HL-60 (cell line): ENCODE measurements at regions not wholly inside any gene's neighbourhood (a gene's known extent, or its start where the extent isn't known, plus 50 kb on each side); places are given as distances from the start of the nearest gene placed in this dataset.

ENCODE experiments used
- DNase-seq, 2 experiments: peaks; one replicate each; pipeline ENCODE4 v3.0.0-alpha.2; 2010 to 2020; ENCODE audit warnings: low read depth in 1 of 2, low spot score in 1 of 2
- H3K27ac ChIP-seq: fragments of 250-450 bp; sonication (Bioruptor Pico); replicated peaks from 2 replicates; pipeline ENCODE4 v1.5.1; 2020; ENCODE audit warnings: mild to moderate bottlenecking, moderate library complexity
- H3K27me3 ChIP-seq: fragments of 250-450 bp; sonication (Bioruptor Pico); 2 replicates; pipeline ENCODE4 v1.5.1; 2021; ENCODE audit warnings: mild to moderate bottlenecking, moderate library complexity; ENCODE audit not compliant: insufficient read depth, poor library complexity, severe bottlenecking
- H3K4me3 ChIP-seq: replicated peaks from 2 replicates; pipeline ENCODE4 v1.5.1; 2011; ENCODE audit warnings: mild to moderate bottlenecking, control low read depth, low read length; ENCODE audit not compliant: insufficient read depth
- GABPA ChIP-seq: IDR thresholded peaks from 2 replicates; pipeline ENCODE4 v1.6.1; 2012; ENCODE audit warnings: low read depth
- POLR2AphosphoS5 ChIP-seq: IDR thresholded peaks from 2 replicates; pipeline ENCODE4 v1.6.1; 2012; ENCODE audit warnings: low read depth
- SPI1 ChIP-seq: IDR thresholded peaks from 2 replicates; pipeline ENCODE4 v1.6.1; 2012; ENCODE audit warnings: low read depth, mild to moderate bottlenecking, borderline replicate concordance
- TF ChIP-seq, protein P1 (sequence below): IDR thresholded peaks from one replicate; pipeline ENCODE4 v1.5.1; 2011; ENCODE audit warnings: low read length, control low read depth, inconsistent platforms; ENCODE audit not compliant: insufficient read depth
- TF ChIP-seq, protein P2 (sequence below): IDR thresholded peaks from 2 replicates; pipeline ENCODE4 v1.6.1; 2012; ENCODE audit warnings: low read depth; ENCODE audit not compliant: insufficient replicate concordance

DNA sequence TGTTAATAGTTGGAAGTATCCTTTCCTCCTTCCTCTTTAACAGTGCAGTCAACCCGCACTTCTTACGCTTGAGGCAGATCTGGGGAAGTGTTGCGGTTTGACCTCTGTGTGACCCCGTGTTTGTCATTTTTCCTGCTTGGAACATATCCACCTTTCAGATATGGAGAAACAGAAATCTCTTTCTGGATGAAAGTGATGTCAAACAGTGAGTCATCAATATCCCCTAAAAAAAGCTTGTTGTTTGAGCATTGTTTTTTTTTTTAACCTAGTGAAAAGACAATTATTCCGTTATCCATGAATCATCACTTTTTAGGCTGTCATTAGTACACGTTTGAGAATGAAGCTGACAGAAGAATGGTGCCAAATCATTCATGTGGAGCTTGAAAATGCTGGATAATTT is 293.7 kb downstream of the ARPP21 start:
- H3K27me3 ChIP-seq = no peaks in the 10 kb centered on the region
- TF ChIP-seq, protein P1, sequence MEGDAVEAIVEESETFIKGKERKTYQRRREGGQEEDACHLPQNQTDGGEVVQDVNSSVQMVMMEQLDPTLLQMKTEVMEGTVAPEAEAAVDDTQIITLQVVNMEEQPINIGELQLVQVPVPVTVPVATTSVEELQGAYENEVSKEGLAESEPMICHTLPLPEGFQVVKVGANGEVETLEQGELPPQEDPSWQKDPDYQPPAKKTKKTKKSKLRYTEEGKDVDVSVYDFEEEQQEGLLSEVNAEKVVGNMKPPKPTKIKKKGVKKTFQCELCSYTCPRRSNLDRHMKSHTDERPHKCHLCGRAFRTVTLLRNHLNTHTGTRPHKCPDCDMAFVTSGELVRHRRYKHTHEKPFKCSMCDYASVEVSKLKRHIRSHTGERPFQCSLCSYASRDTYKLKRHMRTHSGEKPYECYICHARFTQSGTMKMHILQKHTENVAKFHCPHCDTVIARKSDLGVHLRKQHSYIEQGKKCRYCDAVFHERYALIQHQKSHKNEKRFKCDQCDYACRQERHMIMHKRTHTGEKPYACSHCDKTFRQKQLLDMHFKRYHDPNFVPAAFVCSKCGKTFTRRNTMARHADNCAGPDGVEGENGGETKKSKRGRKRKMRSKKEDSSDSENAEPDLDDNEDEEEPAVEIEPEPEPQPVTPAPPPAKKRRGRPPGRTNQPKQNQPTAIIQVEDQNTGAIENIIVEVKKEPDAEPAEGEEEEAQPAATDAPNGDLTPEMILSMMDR = no peak
- TF ChIP-seq GABPA (no peak), SPI1 (no peak; the same call in 1 of the 2 replicates), POLR2AphosphoS5 (no peak)
- TF ChIP-seq, protein P2, sequence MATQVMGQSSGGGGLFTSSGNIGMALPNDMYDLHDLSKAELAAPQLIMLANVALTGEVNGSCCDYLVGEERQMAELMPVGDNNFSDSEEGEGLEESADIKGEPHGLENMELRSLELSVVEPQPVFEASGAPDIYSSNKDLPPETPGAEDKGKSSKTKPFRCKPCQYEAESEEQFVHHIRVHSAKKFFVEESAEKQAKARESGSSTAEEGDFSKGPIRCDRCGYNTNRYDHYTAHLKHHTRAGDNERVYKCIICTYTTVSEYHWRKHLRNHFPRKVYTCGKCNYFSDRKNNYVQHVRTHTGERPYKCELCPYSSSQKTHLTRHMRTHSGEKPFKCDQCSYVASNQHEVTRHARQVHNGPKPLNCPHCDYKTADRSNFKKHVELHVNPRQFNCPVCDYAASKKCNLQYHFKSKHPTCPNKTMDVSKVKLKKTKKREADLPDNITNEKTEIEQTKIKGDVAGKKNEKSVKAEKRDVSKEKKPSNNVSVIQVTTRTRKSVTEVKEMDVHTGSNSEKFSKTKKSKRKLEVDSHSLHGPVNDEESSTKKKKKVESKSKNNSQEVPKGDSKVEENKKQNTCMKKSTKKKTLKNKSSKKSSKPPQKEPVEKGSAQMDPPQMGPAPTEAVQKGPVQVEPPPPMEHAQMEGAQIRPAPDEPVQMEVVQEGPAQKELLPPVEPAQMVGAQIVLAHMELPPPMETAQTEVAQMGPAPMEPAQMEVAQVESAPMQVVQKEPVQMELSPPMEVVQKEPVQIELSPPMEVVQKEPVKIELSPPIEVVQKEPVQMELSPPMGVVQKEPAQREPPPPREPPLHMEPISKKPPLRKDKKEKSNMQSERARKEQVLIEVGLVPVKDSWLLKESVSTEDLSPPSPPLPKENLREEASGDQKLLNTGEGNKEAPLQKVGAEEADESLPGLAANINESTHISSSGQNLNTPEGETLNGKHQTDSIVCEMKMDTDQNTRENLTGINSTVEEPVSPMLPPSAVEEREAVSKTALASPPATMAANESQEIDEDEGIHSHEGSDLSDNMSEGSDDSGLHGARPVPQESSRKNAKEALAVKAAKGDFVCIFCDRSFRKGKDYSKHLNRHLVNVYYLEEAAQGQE = no peak
- no peak overlapping the region for H3K27ac ChIP-seq
- H3K4me3 ChIP-seq = no peak overlapping the region
- DNase-seq = peak in 1 of 2 experiments; percentile 9

DNA sequence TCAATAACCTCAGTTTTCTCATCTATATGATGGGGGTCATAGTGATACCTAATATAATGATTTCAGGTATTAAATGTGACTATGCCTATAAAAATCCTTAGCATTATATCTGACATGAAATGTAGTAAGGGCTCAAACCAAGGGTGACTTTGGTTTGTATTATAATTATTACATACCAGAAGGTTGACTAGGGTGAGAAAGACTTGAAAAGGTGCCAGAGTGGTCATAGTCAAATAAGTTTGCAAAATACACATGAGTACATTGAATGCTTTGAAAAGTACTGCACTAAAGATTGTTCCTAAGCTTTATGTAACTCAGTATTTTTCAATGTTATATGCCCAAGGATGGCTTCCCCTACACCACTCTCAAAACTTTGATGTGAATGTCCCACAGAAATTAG is 297.2 kb downstream of the ARPP21 start:
- no peak overlapping the region for H3K4me3 ChIP-seq
- H3K27ac ChIP-seq = no peak overlapping the region
- DNase-seq = no peak
- no peak for TF ChIP-seq GABPA
- TF ChIP-seq POLR2AphosphoS5 = no peak
- no peak for TF ChIP-seq SPI1
- H3K27me3 ChIP-seq = no peaks in the 10 kb centered on the region

DNA sequence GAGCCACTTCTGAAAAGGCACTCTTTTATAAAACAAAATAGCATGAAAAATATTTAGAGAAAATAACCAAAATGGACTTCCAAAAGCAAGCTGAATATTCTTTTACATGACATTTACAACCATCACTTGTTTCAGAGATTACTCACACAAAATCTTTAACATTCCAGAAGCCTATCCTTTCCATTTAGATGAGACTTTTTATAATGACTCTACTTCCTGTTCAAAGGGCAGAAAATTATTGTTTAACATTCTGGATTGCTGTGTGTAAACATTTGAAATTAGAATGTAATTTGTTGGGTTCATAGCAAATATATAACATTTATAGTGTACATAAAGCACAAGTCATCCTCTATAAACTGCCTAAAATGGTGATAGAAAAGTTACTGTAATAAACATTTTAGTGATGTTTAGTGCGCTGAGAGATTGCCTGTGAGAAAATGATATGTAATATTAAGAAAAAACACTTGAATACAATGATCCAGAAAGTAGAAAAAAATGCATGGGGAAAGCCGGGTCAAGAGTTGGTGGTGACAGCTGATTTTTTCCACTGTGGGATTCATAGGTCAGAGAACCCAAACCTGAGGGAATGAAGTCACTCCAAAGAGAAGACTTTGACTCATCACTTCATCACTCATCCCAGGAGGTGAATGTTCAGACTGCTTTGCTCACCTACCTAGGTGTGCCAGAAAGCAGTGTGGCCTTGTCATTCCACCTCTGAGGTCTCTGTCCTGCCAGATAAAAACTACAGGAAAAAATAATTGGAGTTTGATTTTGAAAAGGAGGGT is 305.8 kb downstream of the ARPP21 start:
- no peak for DNase-seq
- no peaks in the 10 kb centered on the region for H3K27me3 ChIP-seq
- H3K4me3 ChIP-seq = no peak overlapping the region
- TF ChIP-seq SPI1 (no peak), GABPA (no peak)
- TF ChIP-seq, protein P2 = no peak
- TF ChIP-seq, protein P1 = no peak
- H3K27ac ChIP-seq = no peak overlapping the region

DNA sequence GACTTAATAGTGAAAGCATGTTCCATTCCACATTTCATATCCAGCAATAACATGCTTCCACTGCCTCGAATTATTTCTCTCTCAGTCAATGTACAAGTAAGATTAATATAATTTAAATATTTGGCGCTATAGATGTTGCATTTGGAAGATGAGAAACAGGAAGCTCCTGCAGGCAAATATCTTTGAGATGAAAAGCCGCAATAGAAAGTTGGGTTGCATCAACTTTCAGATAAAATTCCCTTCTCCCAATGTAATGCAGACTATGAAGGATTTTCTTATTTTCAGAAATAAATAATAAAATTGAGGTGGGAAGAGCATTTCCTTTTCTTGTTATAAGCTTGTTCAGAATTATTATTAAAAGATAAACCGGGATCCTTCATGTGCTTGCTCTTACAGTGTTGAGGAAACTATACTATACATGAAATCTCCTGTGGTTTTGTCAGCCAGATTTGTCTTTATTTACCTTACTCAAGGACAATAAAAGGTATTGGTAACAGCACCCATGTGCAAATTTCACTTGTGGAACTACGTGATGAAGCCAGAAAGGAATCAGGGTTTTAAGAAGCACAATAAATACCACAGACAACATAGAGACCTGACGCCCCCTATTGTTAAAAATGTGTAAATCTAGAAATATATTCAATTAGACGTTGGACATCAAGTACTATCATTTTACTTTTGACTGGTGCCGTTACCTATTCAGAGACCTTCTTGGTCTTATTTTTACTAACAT is 307.0 kb downstream of the ARPP21 start:
- TF ChIP-seq SPI1 = no peak
- TF ChIP-seq, protein P1 = peak; percentile 4
- TF ChIP-seq, protein P2 = no peak
- Histone ChIP-seq H3K27ac (no peak overlapping the region), H3K27me3 (no peaks in the 10 kb centered on the region), H3K4me3 (no peak overlapping the region)
- no peak for DNase-seq
